ENCODE measurements at regions not wholly inside any gene's neighbourhood (a gene's known extent, or its start where the extent isn't known, plus 50 kb on each side); places are given as distances from the start of the nearest gene placed in this dataset.

DNA sequence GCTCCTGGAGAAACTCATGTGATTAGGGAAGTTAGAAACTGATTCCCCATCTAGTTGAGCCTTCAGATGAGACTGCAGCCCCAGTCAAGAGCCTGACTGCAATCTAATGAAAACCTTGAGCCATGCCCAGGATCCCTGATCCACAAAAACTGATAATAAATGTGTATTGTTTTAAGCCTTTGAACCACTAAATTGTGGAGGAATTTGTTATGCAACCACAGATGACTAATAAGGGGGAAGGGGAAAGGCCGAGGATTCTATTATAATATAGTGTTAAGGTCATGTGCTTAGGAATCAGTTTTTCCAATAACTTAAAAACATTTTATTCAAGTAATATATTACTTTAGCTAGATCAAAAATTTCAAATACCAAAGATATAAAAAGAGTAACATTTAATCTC lies 52.8 kb upstream of the USP25 start:
- TF ChIP-seq BACH2 (CRISPR knock-in tag; IDR thresholded peaks at IDR 0.05; ENCODE audit: borderline replicate concordance) (no peak), ZFP30 (CRISPR knock-in tag; IDR thresholded peaks at IDR 0.05) (no peak), CSDC2 (CRISPR knock-in tag; IDR thresholded peaks at IDR 0.05) (no peak), ZC3H10 (CRISPR knock-in tag; IDR thresholded peaks at IDR 0.05) (no peak), ZNF565 (CRISPR knock-in tag; conservative IDR thresholded peaks at IDR 0.05; ENCODE audit: low read depth) (no peak), PPARA (CRISPR knock-in tag; IDR thresholded peaks at IDR 0.05; ENCODE audit: borderline replicate concordance) (no peak), TCF4 (CRISPR knock-in tag; IDR thresholded peaks at IDR 0.05; ENCODE audit: borderline replicate concordance) (no peak), TOX (CRISPR knock-in tag; IDR thresholded peaks at IDR 0.05; ENCODE audit: borderline replicate concordance) (no peak), OSR1 (CRISPR knock-in tag; IDR thresholded peaks at IDR 0.05) (no peak), ARNTL (CRISPR knock-in tag; IDR thresholded peaks at IDR 0.05; ENCODE audit: borderline replicate concordance, low read depth) (no peak), GLIS3 (CRISPR knock-in tag; IDR thresholded peaks at IDR 0.05) (no peak), ZFP3 (CRISPR knock-in tag; IDR thresholded peaks at IDR 0.05) (no peak), ISL1 (CRISPR knock-in tag; IDR thresholded peaks at IDR 0.05) (no peak), RARB (CRISPR knock-in tag; IDR thresholded peaks at IDR 0.05) (no peak), ESRRG (CRISPR knock-in tag; IDR thresholded peaks at IDR 0.05) (no peak), ZNF8 (CRISPR knock-in tag; IDR thresholded peaks at IDR 0.05) (no peak)
- TF ChIP-seq, protein P1, sequence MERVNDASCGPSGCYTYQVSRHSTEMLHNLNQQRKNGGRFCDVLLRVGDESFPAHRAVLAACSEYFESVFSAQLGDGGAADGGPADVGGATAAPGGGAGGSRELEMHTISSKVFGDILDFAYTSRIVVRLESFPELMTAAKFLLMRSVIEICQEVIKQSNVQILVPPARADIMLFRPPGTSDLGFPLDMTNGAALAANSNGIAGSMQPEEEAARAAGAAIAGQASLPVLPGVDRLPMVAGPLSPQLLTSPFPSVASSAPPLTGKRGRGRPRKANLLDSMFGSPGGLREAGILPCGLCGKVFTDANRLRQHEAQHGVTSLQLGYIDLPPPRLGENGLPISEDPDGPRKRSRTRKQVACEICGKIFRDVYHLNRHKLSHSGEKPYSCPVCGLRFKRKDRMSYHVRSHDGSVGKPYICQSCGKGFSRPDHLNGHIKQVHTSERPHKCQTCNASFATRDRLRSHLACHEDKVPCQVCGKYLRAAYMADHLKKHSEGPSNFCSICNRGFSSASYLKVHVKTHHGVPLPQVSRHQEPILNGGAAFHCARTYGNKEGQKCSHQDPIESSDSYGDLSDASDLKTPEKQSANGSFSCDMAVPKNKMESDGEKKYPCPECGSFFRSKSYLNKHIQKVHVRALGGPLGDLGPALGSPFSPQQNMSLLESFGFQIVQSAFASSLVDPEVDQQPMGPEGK (CRISPR knock-in tag; IDR thresholded peaks at IDR 0.05; ENCODE audit: borderline replicate concordance): no peak
- TF ChIP-seq, protein P2, sequence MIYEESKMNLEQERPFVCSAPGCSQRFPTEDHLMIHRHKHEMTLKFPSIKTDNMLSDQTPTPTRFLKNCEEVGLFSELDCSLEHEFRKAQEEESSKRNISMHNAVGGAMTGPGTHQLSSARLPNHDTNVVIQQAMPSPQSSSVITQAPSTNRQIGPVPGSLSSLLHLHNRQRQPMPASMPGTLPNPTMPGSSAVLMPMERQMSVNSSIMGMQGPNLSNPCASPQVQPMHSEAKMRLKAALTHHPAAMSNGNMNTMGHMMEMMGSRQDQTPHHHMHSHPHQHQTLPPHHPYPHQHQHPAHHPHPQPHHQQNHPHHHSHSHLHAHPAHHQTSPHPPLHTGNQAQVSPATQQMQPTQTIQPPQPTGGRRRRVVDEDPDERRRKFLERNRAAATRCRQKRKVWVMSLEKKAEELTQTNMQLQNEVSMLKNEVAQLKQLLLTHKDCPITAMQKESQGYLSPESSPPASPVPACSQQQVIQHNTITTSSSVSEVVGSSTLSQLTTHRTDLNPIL (CRISPR knock-in tag; IDR thresholded peaks at IDR 0.05; ENCODE audit: low read depth): no peak
- TF ChIP-seq, protein P3, sequence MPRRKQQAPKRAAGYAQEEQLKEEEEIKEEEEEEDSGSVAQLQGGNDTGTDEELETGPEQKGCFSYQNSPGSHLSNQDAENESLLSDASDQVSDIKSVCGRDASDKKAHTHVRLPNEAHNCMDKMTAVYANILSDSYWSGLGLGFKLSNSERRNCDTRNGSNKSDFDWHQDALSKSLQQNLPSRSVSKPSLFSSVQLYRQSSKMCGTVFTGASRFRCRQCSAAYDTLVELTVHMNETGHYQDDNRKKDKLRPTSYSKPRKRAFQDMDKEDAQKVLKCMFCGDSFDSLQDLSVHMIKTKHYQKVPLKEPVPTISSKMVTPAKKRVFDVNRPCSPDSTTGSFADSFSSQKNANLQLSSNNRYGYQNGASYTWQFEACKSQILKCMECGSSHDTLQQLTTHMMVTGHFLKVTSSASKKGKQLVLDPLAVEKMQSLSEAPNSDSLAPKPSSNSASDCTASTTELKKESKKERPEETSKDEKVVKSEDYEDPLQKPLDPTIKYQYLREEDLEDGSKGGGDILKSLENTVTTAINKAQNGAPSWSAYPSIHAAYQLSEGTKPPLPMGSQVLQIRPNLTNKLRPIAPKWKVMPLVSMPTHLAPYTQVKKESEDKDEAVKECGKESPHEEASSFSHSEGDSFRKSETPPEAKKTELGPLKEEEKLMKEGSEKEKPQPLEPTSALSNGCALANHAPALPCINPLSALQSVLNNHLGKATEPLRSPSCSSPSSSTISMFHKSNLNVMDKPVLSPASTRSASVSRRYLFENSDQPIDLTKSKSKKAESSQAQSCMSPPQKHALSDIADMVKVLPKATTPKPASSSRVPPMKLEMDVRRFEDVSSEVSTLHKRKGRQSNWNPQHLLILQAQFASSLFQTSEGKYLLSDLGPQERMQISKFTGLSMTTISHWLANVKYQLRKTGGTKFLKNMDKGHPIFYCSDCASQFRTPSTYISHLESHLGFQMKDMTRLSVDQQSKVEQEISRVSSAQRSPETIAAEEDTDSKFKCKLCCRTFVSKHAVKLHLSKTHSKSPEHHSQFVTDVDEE (CRISPR knock-in tag; IDR thresholded peaks at IDR 0.05): no peak
- TF ChIP-seq, protein P4, sequence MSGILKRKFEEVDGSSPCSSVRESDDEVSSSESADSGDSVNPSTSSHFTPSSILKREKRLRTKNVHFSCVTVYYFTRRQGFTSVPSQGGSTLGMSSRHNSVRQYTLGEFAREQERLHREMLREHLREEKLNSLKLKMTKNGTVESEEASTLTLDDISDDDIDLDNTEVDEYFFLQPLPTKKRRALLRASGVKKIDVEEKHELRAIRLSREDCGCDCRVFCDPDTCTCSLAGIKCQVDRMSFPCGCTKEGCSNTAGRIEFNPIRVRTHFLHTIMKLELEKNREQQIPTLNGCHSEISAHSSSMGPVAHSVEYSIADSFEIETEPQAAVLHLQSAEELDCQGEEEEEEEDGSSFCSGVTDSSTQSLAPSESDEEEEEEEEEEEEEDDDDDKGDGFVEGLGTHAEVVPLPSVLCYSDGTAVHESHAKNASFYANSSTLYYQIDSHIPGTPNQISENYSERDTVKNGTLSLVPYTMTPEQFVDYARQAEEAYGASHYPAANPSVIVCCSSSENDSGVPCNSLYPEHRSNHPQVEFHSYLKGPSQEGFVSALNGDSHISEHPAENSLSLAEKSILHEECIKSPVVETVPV (CRISPR knock-in tag; IDR thresholded peaks at IDR 0.05): no peak
- no peak for ATAC-seq

DNA sequence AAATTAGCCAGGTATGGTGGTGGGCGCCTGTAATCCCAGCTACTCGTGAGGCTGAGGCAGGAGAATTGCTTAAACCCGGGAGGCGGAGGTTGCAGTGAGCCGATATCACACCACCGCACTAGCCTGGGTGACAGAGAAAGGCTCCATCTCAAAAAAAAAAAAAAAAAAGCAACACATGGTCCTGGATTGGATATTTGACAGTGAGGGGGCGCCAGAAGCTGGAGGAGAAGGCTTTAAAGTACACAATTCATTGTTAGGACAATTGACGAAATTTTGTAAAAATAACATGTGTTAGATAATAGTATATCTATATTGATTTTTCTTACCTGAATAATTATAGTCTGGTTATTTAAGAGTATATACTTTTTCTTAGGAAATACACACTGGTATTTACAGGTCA lies 50.2 kb upstream of the USP25 start:
- ATAC-seq: no peak
- no peak for TF ChIP-seq SNAI2 (CRISPR knock-in tag; IDR thresholded peaks at IDR 0.05)
- TF ChIP-seq ZNF8 (CRISPR knock-in tag; IDR thresholded peaks at IDR 0.05): no peak
- TF ChIP-seq, protein P1 (CRISPR knock-in tag; IDR thresholded peaks at IDR 0.05; ENCODE audit: borderline replicate concordance): no peak
- no peak for TF ChIP-seq OSR1 (CRISPR knock-in tag; IDR thresholded peaks at IDR 0.05)
- no peak for TF ChIP-seq ARNTL (CRISPR knock-in tag; IDR thresholded peaks at IDR 0.05; ENCODE audit: borderline replicate concordance, low read depth)
- TF ChIP-seq, protein P3 (CRISPR knock-in tag; IDR thresholded peaks at IDR 0.05): no peak

Measured in SK-N-SH treated with all-trans-retinoic acid at 6 μM for 48 hours (cell line).